ENCODE measurements at regions not wholly inside any gene's neighbourhood (a gene's known extent, or its start where the extent isn't known, plus 50 kb on each side); places are given as distances from the start of the nearest gene placed in this dataset.

DNA sequence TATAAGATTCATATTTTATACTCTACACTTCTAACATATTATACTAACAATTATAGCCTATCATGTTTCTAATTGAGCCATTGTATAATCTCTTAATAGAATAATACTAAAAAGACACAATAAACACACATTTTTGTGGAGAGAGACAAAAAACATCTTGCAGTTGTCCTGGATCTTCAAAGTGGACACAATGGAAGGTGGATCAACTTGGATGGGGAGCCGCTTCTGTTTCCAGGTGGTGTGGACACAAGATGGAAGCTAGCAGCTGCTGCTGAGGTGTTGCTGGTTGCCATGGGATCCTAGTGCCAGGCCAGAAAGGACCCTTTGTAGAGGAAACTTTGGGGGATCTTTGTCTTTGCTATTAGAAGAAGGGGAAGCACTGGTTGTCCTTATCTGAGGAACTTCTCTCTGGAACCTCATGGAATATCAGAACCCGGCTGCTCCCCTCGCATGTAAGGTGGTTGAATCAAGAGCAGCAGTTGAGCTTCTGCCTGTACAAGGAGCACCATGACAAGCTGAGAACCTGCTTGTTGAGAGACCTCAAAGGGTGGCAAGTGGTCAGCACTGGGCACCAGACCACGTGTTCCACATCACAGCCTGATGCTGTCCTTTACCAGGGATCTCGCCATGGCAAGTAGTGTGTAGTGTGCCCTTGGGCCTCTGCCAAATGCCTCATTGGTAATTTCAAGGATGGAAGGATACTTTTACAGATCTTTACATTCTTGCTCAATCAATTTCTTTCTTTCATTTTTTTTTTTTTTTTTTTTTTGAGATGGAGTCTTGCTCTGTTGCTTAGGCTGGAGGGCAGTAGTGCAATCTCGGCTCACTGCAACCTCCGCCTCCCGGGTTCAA lies 232.2 kb downstream of the MYCN start:
- no peaks in the 10 kb centered on the region for H3K27me3 ChIP-seq (replicated peaks; ENCODE audit: insufficient read depth)
- DNase-seq (ENCODE audit: low spot score) (no peak), ATAC-seq (ENCODE audit: insufficient number of reproducible peaks, low FRiP score, low read depth) (no peak)
- H3K4me3 ChIP-seq = no peak overlapping the region
- no peaks in the 10 kb centered on the region for H3K9me3 ChIP-seq
- no peaks in the 10 kb centered on the region for H3K4me1 ChIP-seq (ENCODE audit: control insufficient read depth in 1 of 2, low read depth in 2 of 2)
- H3K36me3 ChIP-seq = no peaks in the 10 kb centered on the region
- TF ChIP-seq CTCF (IDR thresholded peaks at IDR 0.05) = no peak
- no peak overlapping the region for H3K27ac ChIP-seq

DNA sequence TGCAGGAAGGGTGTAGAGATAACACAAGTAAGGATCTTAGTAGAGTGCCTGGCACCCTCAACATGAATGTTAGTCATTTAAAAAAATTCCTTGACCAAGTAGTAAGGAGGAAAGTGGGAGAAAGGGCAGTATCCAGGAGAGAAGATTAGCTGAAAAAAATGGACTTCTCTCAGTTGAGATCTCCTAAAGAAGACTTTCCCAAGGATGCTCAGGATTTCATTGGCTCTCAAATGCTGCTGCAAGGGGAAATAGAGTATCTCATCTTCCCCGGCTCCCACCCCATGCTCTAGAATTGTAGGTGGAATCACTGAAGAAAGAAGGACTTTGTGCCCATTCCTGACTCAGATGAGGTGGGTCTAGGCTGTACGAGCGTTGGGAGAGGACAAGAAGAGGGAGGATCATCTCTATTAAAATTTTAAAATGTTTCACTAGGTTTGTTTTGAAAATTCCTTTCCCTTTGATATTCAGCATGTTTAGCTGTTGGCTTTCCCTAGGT lies 231.1 kb downstream of the MYCN start:
- no peak for DNase-seq (ENCODE audit: low spot score)
- no peak for TF ChIP-seq CTCF (IDR thresholded peaks at IDR 0.05)
- ATAC-seq (ENCODE audit: insufficient number of reproducible peaks, low FRiP score, low read depth) = no peak
- Histone ChIP-seq H3K36me3 (no peaks in the 10 kb centered on the region), H3K4me1 (ENCODE audit: control insufficient read depth in 1 of 2, low read depth in 2 of 2) (no peaks in the 10 kb centered on the region), H3K27ac (no peak overlapping the region), H3K27me3 (replicated peaks; ENCODE audit: insufficient read depth) (no peaks in the 10 kb centered on the region), H3K9me3 (no peaks in the 10 kb centered on the region), H3K4me3 (no peak overlapping the region)

DNA sequence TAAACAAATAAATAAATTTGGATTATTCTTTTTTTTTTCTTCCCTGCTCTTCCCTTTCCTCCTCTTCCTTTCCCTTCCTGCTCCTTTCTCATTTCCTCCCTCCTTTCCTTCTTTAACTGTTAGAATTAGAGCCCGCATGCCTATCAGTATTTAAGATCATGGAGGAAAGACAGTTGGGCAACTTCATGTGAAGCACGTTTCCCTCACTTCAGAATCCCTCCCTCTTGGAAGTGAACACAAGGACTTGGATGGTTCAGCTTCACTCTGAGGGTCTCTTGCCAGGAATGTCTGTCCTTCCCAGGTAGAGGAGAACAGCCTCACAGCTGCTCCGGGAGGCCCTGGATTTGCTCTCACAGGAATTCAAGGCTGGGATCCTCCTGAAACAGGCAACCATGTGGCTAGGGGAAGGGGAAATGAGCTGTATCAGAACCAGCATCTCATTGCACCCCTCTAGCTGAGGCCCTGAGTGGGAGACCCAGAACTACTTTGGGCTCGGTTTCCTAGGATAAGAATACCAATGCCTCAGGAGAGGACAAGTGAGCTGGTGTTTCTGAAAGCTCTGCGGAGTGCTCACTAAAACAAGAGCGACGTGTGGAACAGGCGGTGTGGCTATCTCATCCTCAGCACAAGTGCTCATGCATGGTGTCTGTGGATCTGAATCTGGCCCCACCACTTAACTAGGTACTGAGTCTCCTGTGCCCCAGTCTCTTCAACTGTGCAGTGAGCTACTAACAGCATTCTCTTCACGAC lies 230.5 kb downstream of the MYCN start:
- no peak overlapping the region for H3K4me3 ChIP-seq
- no peaks in the 10 kb centered on the region for H3K36me3 ChIP-seq
- no peak for ATAC-seq (ENCODE audit: insufficient number of reproducible peaks, low FRiP score, low read depth)
- no peaks in the 10 kb centered on the region for H3K27me3 ChIP-seq (replicated peaks; ENCODE audit: insufficient read depth)
- TF ChIP-seq CTCF (IDR thresholded peaks at IDR 0.05) = no peak
- no peak overlapping the region for H3K27ac ChIP-seq
- no peak for DNase-seq (ENCODE audit: low spot score)
- H3K4me1 ChIP-seq (ENCODE audit: control insufficient read depth in 1 of 2, low read depth in 2 of 2) = no peaks in the 10 kb centered on the region
- H3K9me3 ChIP-seq = no peaks in the 10 kb centered on the region

- no peak overlapping the region for H3K4me3 ChIP-seq
- no peaks in the 10 kb centered on the region for H3K9me3 ChIP-seq
- no peaks in the 10 kb centered on the region for H3K36me3 ChIP-seq
- no peaks in the 10 kb centered on the region for H3K4me1 ChIP-seq (ENCODE audit: control insufficient read depth in 1 of 2, low read depth in 2 of 2)
- H3K27ac ChIP-seq = no peak overlapping the region
- DNase-seq (ENCODE audit: low spot score) (no peak), ATAC-seq (ENCODE audit: insufficient number of reproducible peaks, low FRiP score, low read depth) (no peak)
- TF ChIP-seq CTCF (IDR thresholded peaks at IDR 0.05) = no peak
- H3K27me3 ChIP-seq (replicated peaks; ENCODE audit: insufficient read depth) = no peaks in the 10 kb centered on the region
Measured at GRCh38 chr2:16169381-16169960, 229.1 kb downstream of the MYCN start.
